ENCODE measurements at regions not wholly inside any gene's neighbourhood (a gene's known extent, or its start where the extent isn't known, plus 50 kb on each side); places are given as distances from the start of the nearest gene placed in this dataset.

DNA sequence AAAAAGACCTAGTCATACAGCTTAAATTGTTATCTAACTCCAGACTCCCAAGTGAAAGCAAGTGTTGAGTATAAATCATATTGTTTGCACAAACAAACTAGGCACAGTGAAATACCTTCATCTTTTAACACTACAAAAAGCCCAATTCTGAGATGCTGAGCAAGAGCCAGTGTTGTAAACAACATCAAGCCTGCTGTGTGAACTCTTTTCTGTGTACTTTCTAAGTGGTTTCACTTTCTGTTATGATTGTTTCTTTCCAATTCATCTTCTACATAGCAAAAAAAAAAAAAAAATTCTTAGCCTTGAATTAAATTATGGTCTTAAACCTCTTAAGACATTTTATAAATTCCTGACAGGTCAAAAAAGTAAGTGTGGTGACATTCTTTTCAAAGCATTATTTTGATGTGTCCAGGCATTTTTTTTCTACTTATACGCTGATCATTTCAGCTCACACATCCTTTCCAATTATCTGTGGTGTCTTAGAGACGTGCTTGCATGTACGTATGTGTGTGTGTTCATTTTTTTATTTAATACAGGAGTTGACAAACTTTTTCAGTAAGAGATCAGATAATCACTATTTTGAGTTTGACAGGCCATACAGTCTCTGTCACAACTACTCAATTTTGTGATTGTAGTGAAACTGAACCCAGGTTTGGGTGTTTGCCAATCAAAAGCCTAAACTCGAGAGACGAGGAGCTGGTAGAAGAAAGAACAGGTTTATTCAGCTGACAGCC lies 556.1 kb downstream of the CDH9 start:
- Histone ChIP-seq H3K27ac (ENCODE audit: low read depth, low read length) (no peak overlapping the region), H3K9me3 (ENCODE audit: control insufficient read depth, insufficient read depth, low read length) (no peaks in the 10 kb centered on the region), H3K36me3 (ENCODE audit: control insufficient read depth, insufficient read depth, low read length) (no peaks in the 10 kb centered on the region), H3K27me3 (ENCODE audit: control insufficient read depth, insufficient read depth, low read length) (no peaks in the 10 kb centered on the region), H3K4me3 (ENCODE audit: low read depth, low read length) (no peak overlapping the region), H3K4me1 (ENCODE audit: control insufficient read depth, insufficient read depth, low read length) (no peaks in the 10 kb centered on the region)
- no peak for DNase-seq (ENCODE audit: low read depth in 4 of 6, low spot score in 6 of 6)
- 32% methylated on average over 2 of the region's 5 CpGs for WGBS (ENCODE audit: insufficient coverage)

DNA sequence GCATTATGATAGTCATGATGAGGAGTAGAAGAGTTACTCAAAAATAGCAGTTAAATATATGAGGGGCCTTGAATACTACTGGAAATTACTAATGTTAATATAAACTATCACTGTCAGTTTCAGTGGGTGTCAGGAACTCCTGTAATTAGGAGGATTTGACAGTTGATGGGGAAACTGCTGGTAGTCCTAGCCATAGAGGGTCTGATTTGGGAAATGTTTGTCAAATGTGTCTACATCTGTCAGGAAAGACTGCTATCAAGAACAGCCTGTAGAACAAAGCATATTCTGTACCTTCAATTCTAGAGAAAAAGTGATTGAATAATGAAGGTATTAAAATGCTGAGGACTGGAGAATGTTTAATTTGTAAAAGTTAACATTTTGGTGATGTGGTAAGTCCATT lies 567.9 kb downstream of the CDH9 start:
- Histone ChIP-seq H3K36me3 (ENCODE audit: control insufficient read depth, insufficient read depth, low read length) (no peaks in the 10 kb centered on the region), H3K4me1 (ENCODE audit: control insufficient read depth, insufficient read depth, low read length) (no peaks in the 10 kb centered on the region), H3K9me3 (ENCODE audit: control insufficient read depth, insufficient read depth, low read length) (no peaks in the 10 kb centered on the region), H3K4me3 (ENCODE audit: low read depth, low read length) (no peak overlapping the region), H3K27ac (ENCODE audit: low read depth, low read length) (no peak overlapping the region), H3K27me3 (ENCODE audit: control insufficient read depth, insufficient read depth, low read length) (no peaks in the 10 kb centered on the region)
- no peak for DNase-seq (ENCODE audit: low read depth in 4 of 6, low spot score in 6 of 6)

DNA sequence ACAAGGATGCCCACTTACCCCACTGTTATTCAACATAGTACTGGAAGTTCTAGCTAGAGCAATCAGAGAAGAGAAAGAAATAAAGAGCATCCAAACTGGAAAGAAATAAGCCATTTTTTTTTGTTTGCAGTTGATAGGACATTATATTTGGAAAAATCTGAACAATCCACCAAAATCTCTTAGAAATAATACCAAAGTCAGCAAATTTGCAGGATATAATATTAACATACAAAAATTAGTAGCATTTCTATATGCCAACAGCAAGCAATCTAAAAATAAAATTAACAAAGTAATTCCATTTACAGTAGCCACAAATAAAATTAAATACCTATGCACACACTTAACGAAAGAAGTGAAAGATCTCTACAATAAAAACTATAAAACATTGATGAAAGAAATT lies 599.3 kb downstream of the CDH9 start:
- WGBS (ENCODE audit: insufficient coverage) = no CpG with 5 or more reads among the region's 1 CpG
- peaks cover 1% of the 10 kb centered on the region for H3K9me3 ChIP-seq (ENCODE audit: control insufficient read depth, insufficient read depth, low read length)
- H3K4me1 ChIP-seq (ENCODE audit: control insufficient read depth, insufficient read depth, low read length) = no peaks in the 10 kb centered on the region
- DNase-seq (ENCODE audit: low read depth in 4 of 6, low spot score in 6 of 6) = no peak
- no peaks in the 10 kb centered on the region for H3K27me3 ChIP-seq (ENCODE audit: control insufficient read depth, insufficient read depth, low read length)
- H3K36me3 ChIP-seq (ENCODE audit: control insufficient read depth, insufficient read depth, low read length) = no peaks in the 10 kb centered on the region
- no peak overlapping the region for H3K4me3 ChIP-seq (ENCODE audit: low read depth, low read length)
- H3K27ac ChIP-seq (ENCODE audit: low read depth, low read length) = no peak overlapping the region

GRCh38 chr5:26434688-26435087 lies 603.7 kb downstream of the CDH9 start:
- Histone ChIP-seq H3K9me3 (ENCODE audit: control insufficient read depth, insufficient read depth, low read length) (no peaks in the 10 kb centered on the region), H3K27ac (ENCODE audit: low read depth, low read length) (no peak overlapping the region), H3K27me3 (ENCODE audit: control insufficient read depth, insufficient read depth, low read length) (no peaks in the 10 kb centered on the region), H3K4me1 (ENCODE audit: control insufficient read depth, insufficient read depth, low read length) (no peaks in the 10 kb centered on the region), H3K36me3 (ENCODE audit: control insufficient read depth, insufficient read depth, low read length) (no peaks in the 10 kb centered on the region), H3K4me3 (ENCODE audit: low read depth, low read length) (no peak overlapping the region)
- WGBS (ENCODE audit: insufficient coverage) = 100% methylated on average over 1 of the region's 3 CpGs
- no peak for DNase-seq (ENCODE audit: low read depth in 4 of 6, low spot score in 6 of 6)

DNA sequence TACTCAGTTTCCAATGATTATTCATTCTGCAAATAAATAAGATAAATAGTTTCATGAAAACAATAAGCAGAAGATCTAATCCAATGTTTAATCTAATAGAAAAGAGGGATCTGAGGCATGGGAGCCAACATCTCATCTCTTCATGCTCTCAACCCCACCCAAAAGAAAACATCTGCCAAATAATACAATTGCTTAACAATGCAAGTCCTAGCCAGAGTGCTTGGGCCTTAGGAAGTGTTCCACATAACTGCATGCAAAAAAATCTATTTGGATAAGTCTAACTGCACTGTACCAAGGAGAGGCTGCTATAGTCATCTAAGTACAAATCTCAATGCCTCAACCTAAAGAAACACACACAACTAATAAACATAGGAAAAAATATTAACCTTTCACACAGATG lies 606.0 kb downstream of the CDH9 start:
- no peaks in the 10 kb centered on the region for H3K4me1 ChIP-seq (ENCODE audit: control insufficient read depth, insufficient read depth, low read length)
- peak in 2 of 6 donors; percentile 3 to 17 for DNase-seq (ENCODE audit: low read depth in 4 of 6, low spot score in 6 of 6)
- no peaks in the 10 kb centered on the region for H3K9me3 ChIP-seq (ENCODE audit: control insufficient read depth, insufficient read depth, low read length)
- H3K27me3 ChIP-seq (ENCODE audit: control insufficient read depth, insufficient read depth, low read length) = no peaks in the 10 kb centered on the region
- H3K36me3 ChIP-seq (ENCODE audit: control insufficient read depth, insufficient read depth, low read length) = no peaks in the 10 kb centered on the region
- H3K4me3 ChIP-seq (ENCODE audit: low read depth, low read length) = no peak overlapping the region
- no peak overlapping the region for H3K27ac ChIP-seq (ENCODE audit: low read depth, low read length)

DNA sequence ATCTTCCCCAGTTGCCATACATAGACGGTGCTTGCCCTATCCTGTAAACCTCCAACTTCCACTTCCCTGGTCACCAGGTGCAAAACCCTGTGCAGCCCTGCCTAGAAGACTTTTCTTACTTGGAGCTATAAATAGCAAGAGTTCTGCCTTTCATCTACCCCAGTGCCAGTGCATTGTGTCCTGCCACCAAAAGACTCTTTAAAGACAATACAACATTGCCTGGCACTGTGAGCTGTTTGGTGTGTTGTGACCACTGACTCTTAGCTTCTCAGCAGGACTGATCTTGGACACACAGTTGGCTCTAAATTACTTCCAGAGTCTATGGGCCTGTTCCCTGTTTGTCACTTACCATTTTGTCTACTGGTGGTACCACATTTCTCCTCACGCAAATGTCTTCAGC lies 608.1 kb downstream of the CDH9 start:
- Histone ChIP-seq H3K36me3 (ENCODE audit: control insufficient read depth, insufficient read depth, low read length) (no peaks in the 10 kb centered on the region), H3K4me3 (ENCODE audit: low read depth, low read length) (no peak overlapping the region), H3K4me1 (ENCODE audit: control insufficient read depth, insufficient read depth, low read length) (no peaks in the 10 kb centered on the region), H3K27me3 (ENCODE audit: control insufficient read depth, insufficient read depth, low read length) (no peaks in the 10 kb centered on the region), H3K27ac (ENCODE audit: low read depth, low read length) (no peak overlapping the region), H3K9me3 (ENCODE audit: control insufficient read depth, insufficient read depth, low read length) (no peaks in the 10 kb centered on the region)
- no peak for DNase-seq (ENCODE audit: low read depth in 4 of 6, low spot score in 6 of 6)
- 67% methylated on average over 1 of the region's 2 CpGs for WGBS (ENCODE audit: insufficient coverage)

DNA sequence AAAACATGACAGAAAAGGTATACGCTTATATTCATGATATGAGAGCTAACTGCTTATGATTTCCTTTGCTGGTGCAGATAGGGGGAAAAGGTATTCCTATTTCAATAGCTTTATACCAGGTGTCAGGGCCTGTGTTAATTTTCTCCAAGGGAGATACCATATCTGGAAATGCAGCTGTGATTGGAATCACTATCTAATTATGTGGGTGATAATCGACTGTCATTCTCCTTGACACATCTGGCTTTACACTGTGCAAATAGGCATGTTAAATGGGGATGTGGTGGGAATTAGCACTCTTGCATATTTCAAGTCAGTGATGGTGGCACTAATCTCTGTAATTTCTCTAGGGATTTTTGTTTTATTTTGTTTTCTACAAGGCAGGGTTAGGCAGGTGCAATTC lies 611.1 kb downstream of the CDH9 start:
- H3K27me3 ChIP-seq (ENCODE audit: control insufficient read depth, insufficient read depth, low read length) = no peaks in the 10 kb centered on the region
- H3K4me1 ChIP-seq (ENCODE audit: control insufficient read depth, insufficient read depth, low read length) = no peaks in the 10 kb centered on the region
- no peaks in the 10 kb centered on the region for H3K36me3 ChIP-seq (ENCODE audit: control insufficient read depth, insufficient read depth, low read length)
- H3K27ac ChIP-seq (ENCODE audit: low read depth, low read length) = no peak overlapping the region
- no peaks in the 10 kb centered on the region for H3K9me3 ChIP-seq (ENCODE audit: control insufficient read depth, insufficient read depth, low read length)
- peak in 2 of 6 donors; percentile 1 to 91 for DNase-seq (ENCODE audit: low read depth in 4 of 6, low spot score in 6 of 6)
- no peak overlapping the region for H3K4me3 ChIP-seq (ENCODE audit: low read depth, low read length)
- 100% methylated on average over 1 of the region's 2 CpGs for WGBS (ENCODE audit: insufficient coverage)

DNA sequence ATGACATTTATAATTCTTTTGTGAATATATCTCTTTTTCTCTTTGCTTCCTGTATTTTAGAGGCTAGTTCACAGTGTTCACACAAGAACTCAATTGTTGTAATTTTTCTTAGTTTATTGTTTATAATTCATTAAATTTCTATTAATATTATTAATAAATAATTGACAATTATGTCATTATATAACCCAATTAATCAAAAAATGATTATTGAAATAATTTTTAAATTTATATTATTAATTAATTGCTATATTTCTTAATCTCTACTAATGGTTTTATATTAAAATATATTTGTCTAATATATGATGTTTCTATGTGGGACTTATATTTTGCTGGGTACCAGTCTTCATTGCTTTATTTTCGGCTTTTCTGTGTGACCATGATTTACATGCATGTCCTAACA lies 618.4 kb downstream of the CDH9 start:
- no CpG with 5 or more reads among the region's 1 CpG for WGBS (ENCODE audit: insufficient coverage)
- no peaks in the 10 kb centered on the region for H3K36me3 ChIP-seq (ENCODE audit: control insufficient read depth, insufficient read depth, low read length)
- DNase-seq (ENCODE audit: low read depth in 4 of 6, low spot score in 6 of 6) = no peak
- no peak overlapping the region for H3K4me3 ChIP-seq (ENCODE audit: low read depth, low read length)
- H3K9me3 ChIP-seq (ENCODE audit: control insufficient read depth, insufficient read depth, low read length) = no peaks in the 10 kb centered on the region
- no peaks in the 10 kb centered on the region for H3K27me3 ChIP-seq (ENCODE audit: control insufficient read depth, insufficient read depth, low read length)
- no peak overlapping the region for H3K27ac ChIP-seq (ENCODE audit: low read depth, low read length)
- H3K4me1 ChIP-seq (ENCODE audit: control insufficient read depth, insufficient read depth, low read length) = no peaks in the 10 kb centered on the region

DNA sequence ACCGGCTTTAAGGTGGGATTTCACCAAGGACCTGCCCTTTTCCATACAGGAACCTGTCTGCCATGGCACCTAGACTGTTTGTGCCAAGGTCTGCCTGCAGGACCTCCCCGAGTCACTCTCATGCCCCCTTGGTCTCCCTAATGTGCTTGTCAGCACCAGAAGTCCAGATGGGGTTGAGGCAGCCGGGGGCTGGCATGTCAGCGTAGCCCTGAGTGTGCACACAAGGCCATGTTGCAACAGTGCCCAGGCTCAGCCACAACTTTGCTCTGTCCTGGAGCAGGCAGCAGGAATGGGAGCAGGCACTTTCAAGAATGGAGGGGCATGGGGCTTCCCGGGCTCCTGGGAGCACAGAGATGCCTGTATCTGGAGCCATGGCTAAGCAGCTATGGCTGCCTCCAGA lies 621.5 kb downstream of the CDH9 start:
- H3K9me3 ChIP-seq (ENCODE audit: control insufficient read depth, insufficient read depth, low read length) = no peaks in the 10 kb centered on the region
- no peak for DNase-seq (ENCODE audit: low read depth in 4 of 6, low spot score in 6 of 6)
- 74% methylated on average over 5 of the region's 5 CpGs for WGBS (ENCODE audit: insufficient coverage)

GRCh38 chr5:26415987-26416779 lies 622.2 kb downstream of the CDH9 start:
- H3K4me1 ChIP-seq (ENCODE audit: control insufficient read depth, insufficient read depth, low read length) = no peaks in the 10 kb centered on the region
- H3K4me3 ChIP-seq (ENCODE audit: low read depth, low read length) = no peak overlapping the region
- no peaks in the 10 kb centered on the region for H3K9me3 ChIP-seq (ENCODE audit: control insufficient read depth, insufficient read depth, low read length)
- 92% methylated on average over 10 of the region's 12 CpGs for WGBS (ENCODE audit: insufficient coverage)
- no peaks in the 10 kb centered on the region for H3K36me3 ChIP-seq (ENCODE audit: control insufficient read depth, insufficient read depth, low read length)
- H3K27ac ChIP-seq (ENCODE audit: low read depth, low read length) = no peak overlapping the region
- no peaks in the 10 kb centered on the region for H3K27me3 ChIP-seq (ENCODE audit: control insufficient read depth, insufficient read depth, low read length)
- DNase-seq (ENCODE audit: low read depth in 4 of 6, low spot score in 6 of 6) = no peak

More for the DNA sequence above, 621.5 kb downstream of the CDH9 start:
- Histone ChIP-seq H3K27ac (ENCODE audit: low read depth, low read length) (no peak overlapping the region), H3K4me1 (ENCODE audit: control insufficient read depth, insufficient read depth, low read length) (no peaks in the 10 kb centered on the region), H3K36me3 (ENCODE audit: control insufficient read depth, insufficient read depth, low read length) (no peaks in the 10 kb centered on the region), H3K4me3 (ENCODE audit: low read depth, low read length) (no peak overlapping the region), H3K27me3 (ENCODE audit: control insufficient read depth, insufficient read depth, low read length) (no peaks in the 10 kb centered on the region)

All from spinal cord (tissue), 9 donors.